ENCODE measurements at regions not wholly inside any gene's neighbourhood (a gene's known extent, or its start where the extent isn't known, plus 50 kb on each side); places are given as distances from the start of the nearest gene placed in this dataset.

DNA sequence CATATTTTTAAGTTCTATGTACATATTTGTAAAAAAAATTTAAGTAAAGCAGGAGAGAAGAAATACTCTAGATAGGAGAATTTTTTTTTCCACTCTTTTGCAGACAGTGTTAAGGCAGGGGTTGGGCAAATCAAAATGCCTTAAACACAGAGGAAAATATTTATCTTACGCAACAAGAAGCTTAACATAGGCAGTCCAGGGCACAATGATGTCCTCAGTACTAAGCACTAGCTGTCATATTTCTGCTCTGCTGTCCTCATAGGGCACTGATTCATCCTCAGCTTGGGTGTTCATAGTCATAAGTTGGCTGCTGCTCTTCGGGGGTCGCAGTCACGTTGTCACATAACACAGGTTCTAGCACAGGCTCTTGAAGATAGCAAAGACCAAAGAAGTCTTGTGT lies 247.4 kb downstream of the PTBP2 start:
- Histone ChIP-seq H3K4me2 (ENCODE audit: insufficient read depth, insufficient read length, low read length) (no peak overlapping the region), H2BK5ac (ENCODE audit: insufficient read length, low read length) (no peak overlapping the region), H3K56ac (ENCODE audit: insufficient read length, low read depth, low read length) (no peak overlapping the region), H2BK12ac (ENCODE audit: insufficient read length, low read depth, low read length) (no peak overlapping the region), H3K14ac (ENCODE audit: insufficient read depth, low read length) (no peak overlapping the region), H2AK5ac (ENCODE audit: insufficient read length, low read length) (no peak overlapping the region), H3K27me3 (ENCODE audit: insufficient read depth, low read length) (no peaks in the 10 kb centered on the region), H4K20me1 (ENCODE audit: control insufficient read depth, insufficient read depth, insufficient read length) (no peaks in the 10 kb centered on the region), H3K4me1 (ENCODE audit: insufficient read depth, low read length) (no peaks in the 10 kb centered on the region), H2BK120ac (ENCODE audit: low read depth, low read length, poor library complexity, severe bottlenecking) (no peak overlapping the region), H2BK15ac (ENCODE audit: low read depth, low read length) (no peak overlapping the region), H3K23ac (ENCODE audit: insufficient read length, low read depth, low read length) (no peak overlapping the region), H3K79me1 (ENCODE audit: insufficient read depth, low read depth, low read length, poor library complexity, severe bottlenecking) (no peaks in the 10 kb centered on the region), H4K91ac (ENCODE audit: insufficient read length, low read depth, low read length) (no peak overlapping the region), H3K9me3 (ENCODE audit: control insufficient read depth, low read depth, low read length) (no peaks in the 10 kb centered on the region), H3K4ac (ENCODE audit: low read depth, low read length) (no peak overlapping the region), H3K27ac (ENCODE audit: insufficient read length, low read depth, low read length) (no peak overlapping the region), H3K9ac (ENCODE audit: extremely low read depth, insufficient read length, low read length) (no peak overlapping the region), H4K5ac (ENCODE audit: insufficient read length, low read depth, low read length) (no peak overlapping the region), H2BK20ac (ENCODE audit: low read depth, low read length, poor library complexity, severe bottlenecking) (no peak overlapping the region), H3K18ac (ENCODE audit: insufficient read length, low read depth, low read length) (no peak overlapping the region), H2AFZ (ENCODE audit: low read length) (no peak overlapping the region), H4K8ac (replicated peaks; ENCODE audit: insufficient read length, low read depth, low read length) (no peak overlapping the region), H3K23me2 (ENCODE audit: insufficient read length, low read depth, low read length, poor library complexity, severe bottlenecking) (no peaks in the 10 kb centered on the region), H3K79me2 (ENCODE audit: insufficient read depth, low read length) (no peaks in the 10 kb centered on the region), H3T11ph (ENCODE audit: low read length) (no peak overlapping the region)
- no CpG with 5 or more reads among the region's 4 CpGs for WGBS (ENCODE audit: extremely low coverage, insufficient read length, low lambda C conversion rate)
- H3K36me3 Mint-ChIP-seq (ENCODE audit: insufficient read depth in 1 of 3, low read depth in 3 of 3): no peaks in the 10 kb centered on the region
- no peak overlapping the region for H3K4me3 Mint-ChIP-seq
- TF ChIP-seq, protein P1, sequence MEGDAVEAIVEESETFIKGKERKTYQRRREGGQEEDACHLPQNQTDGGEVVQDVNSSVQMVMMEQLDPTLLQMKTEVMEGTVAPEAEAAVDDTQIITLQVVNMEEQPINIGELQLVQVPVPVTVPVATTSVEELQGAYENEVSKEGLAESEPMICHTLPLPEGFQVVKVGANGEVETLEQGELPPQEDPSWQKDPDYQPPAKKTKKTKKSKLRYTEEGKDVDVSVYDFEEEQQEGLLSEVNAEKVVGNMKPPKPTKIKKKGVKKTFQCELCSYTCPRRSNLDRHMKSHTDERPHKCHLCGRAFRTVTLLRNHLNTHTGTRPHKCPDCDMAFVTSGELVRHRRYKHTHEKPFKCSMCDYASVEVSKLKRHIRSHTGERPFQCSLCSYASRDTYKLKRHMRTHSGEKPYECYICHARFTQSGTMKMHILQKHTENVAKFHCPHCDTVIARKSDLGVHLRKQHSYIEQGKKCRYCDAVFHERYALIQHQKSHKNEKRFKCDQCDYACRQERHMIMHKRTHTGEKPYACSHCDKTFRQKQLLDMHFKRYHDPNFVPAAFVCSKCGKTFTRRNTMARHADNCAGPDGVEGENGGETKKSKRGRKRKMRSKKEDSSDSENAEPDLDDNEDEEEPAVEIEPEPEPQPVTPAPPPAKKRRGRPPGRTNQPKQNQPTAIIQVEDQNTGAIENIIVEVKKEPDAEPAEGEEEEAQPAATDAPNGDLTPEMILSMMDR (conservative IDR thresholded peaks at IDR 0.05): no peak
- H3K9me3 Mint-ChIP-seq: no peaks in the 10 kb centered on the region; a peak in 1 of 5 replicates
- no peaks in the 10 kb centered on the region for H3K4me1 Mint-ChIP-seq
- no peak overlapping the region for H3K27ac Mint-ChIP-seq
- DNase-seq: no peak
- H3K27me3 Mint-ChIP-seq (ENCODE audit: low read depth): no peaks in the 10 kb centered on the region

Data from H9 (cell line).